OCI-LY1 (cell line): ENCODE measurements at regions not wholly inside any gene's neighbourhood (a gene's known extent, or its start where the extent isn't known, plus 50 kb on each side); places are given as distances from the start of the nearest gene placed in this dataset.

Experiments used
- H2AFZ ChIP-seq: fragments of 200-600 bp; sonication (generic), shearing (Covaris generic); 2 replicates; pipeline ENCODE4 v1.6.0; 2014; ENCODE audit warnings: antibody characterized with exemption, mild to moderate bottlenecking, low read length
- H3F3A ChIP-seq: fragments of 200-600 bp; sonication (generic), shearing (Covaris generic); 2 replicates; pipeline ENCODE4 v1.6.0; 2014; ENCODE audit warnings: mild to moderate bottlenecking, antibody characterized with exemption, low read length, moderate library complexity; ENCODE audit not compliant: insufficient read depth
- H3K27ac ChIP-seq: fragments of 200-600 bp; sonication (generic); 2 replicates; pipeline ENCODE4 v1.5.1; 2014; ENCODE audit warnings: low read length, mixed run types, mild to moderate bottlenecking, low read depth; ENCODE audit not compliant: poor library complexity, severe bottlenecking
- H3K27me3 ChIP-seq: fragments of 200-600 bp; sonication (generic); 2 replicates; pipeline ENCODE4 v1.6.0; 2014; ENCODE audit warnings: antibody characterized with exemption, mild to moderate bottlenecking, low read length, moderate library complexity; ENCODE audit not compliant: insufficient read depth
- H3K36me3 ChIP-seq: fragments of 200-600 bp; sonication (generic); 2 replicates; pipeline ENCODE4 v1.6.1; 2014; ENCODE audit warnings: mild to moderate bottlenecking, antibody characterized with exemption, low read length, moderate library complexity, mixed read lengths; ENCODE audit not compliant: insufficient read depth
- H3K4me1 ChIP-seq: fragments of 200-600 bp; sonication (generic); 2 replicates; pipeline ENCODE4 v1.5.1; 2014; ENCODE audit warnings: mild to moderate bottlenecking, low read length, moderate library complexity; ENCODE audit not compliant: insufficient read depth, severe bottlenecking
- H3K4me2 ChIP-seq: fragments of 200-600 bp; sonication (generic), shearing (Covaris generic); 2 replicates; pipeline ENCODE4 v1.6.1; 2014; ENCODE audit warnings: low read length
- H3K4me3 ChIP-seq: fragments of 200-600 bp; sonication (generic); 2 replicates; pipeline ENCODE4 v1.5.1; 2014; ENCODE audit warnings: low read length, low read depth, mild to moderate bottlenecking, mixed read lengths; ENCODE audit not compliant: poor library complexity, severe bottlenecking
- H3K79me2 ChIP-seq: fragments of 200-600 bp; shearing (Covaris generic); 2 replicates; pipeline ENCODE4 v1.6.1; 2016; ENCODE audit warnings: mixed run types, low read length, mixed read lengths; ENCODE audit not compliant: insufficient read depth
- H3K9ac ChIP-seq: fragments of 200-600 bp; sonication (generic), shearing (Covaris generic); 2 replicates; pipeline ENCODE4 v1.6.1; 2014; ENCODE audit warnings: mild to moderate bottlenecking, low read length, mixed read lengths
- H3K9me2 ChIP-seq: fragments of 200-600 bp; sonication (generic), shearing (Covaris generic); 2 replicates; pipeline ENCODE4 v1.6.1; 2014; ENCODE audit warnings: low read depth, mild to moderate bottlenecking, low read length, mixed read lengths
- H3K9me3 ChIP-seq: fragments of 200-600 bp; shearing (Covaris generic); 2 replicates; pipeline ENCODE4 v1.6.1; 2014; ENCODE audit warnings: low read length, mixed read lengths
- H4K20me1 ChIP-seq: fragments of 200-600 bp; sonication (generic), shearing (Covaris generic); 2 replicates; pipeline ENCODE4 v1.6.0; 2016; ENCODE audit warnings: mild to moderate bottlenecking, low read length; ENCODE audit not compliant: insufficient read depth
- EZH2 ChIP-seq: fragments of 200-600 bp; sonication (generic), shearing (Covaris generic); IDR thresholded peaks from 2 replicates; pipeline ENCODE4 v1.8.0; 2017; ENCODE audit warnings: borderline replicate concordance, mixed run types, mild to moderate bottlenecking, antibody characterized with exemption, low read length, moderate library complexity, mixed read lengths
- TF ChIP-seq, protein P1 (sequence below): fragments of 200-600 bp; sonication (generic), shearing (Covaris generic); IDR thresholded peaks from 2 replicates; pipeline ENCODE4 v1.5.1; 2017; ENCODE audit warnings: mild to moderate bottlenecking, antibody characterized with exemption, low read length, moderate library complexity, mixed read lengths

DNA sequence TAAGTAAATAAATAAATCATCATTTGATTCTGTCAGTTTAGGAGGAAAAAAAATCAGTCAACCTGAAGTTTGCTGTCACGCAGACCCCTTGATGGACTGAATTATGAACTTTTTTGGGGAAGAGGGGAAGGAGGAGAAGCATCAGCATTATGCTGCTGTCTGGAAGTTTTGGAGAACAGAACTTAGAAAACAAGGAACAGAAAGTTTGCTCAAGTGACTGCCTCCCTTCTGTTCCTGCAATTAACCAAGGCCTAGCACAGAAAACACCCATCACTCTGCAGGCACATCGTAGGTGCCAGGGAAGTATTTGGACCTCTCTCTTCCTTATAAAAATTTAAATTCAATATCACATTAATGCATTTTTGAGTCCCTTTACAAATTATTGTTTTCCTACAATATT lies 283.8 kb downstream of the VRK1 start:
- Histone ChIP-seq H3K4me1 (no peaks in the 10 kb centered on the region), H3K9ac (no peak overlapping the region), H3K4me2 (no peak overlapping the region), H3K79me2 (no peaks in the 10 kb centered on the region), H3F3A (no peaks in the 10 kb centered on the region), H3K36me3 (no peaks in the 10 kb centered on the region), H3K27me3 (no peaks in the 10 kb centered on the region), H3K27ac (no peak overlapping the region), H3K9me3 (no peaks in the 10 kb centered on the region), H3K9me2 (no peaks in the 10 kb centered on the region), H2AFZ (no peak overlapping the region), H3K4me3 (no peak overlapping the region), H4K20me1 (no peaks in the 10 kb centered on the region)
- TF ChIP-seq EZH2, result no peak
- TF ChIP-seq, protein P1, sequence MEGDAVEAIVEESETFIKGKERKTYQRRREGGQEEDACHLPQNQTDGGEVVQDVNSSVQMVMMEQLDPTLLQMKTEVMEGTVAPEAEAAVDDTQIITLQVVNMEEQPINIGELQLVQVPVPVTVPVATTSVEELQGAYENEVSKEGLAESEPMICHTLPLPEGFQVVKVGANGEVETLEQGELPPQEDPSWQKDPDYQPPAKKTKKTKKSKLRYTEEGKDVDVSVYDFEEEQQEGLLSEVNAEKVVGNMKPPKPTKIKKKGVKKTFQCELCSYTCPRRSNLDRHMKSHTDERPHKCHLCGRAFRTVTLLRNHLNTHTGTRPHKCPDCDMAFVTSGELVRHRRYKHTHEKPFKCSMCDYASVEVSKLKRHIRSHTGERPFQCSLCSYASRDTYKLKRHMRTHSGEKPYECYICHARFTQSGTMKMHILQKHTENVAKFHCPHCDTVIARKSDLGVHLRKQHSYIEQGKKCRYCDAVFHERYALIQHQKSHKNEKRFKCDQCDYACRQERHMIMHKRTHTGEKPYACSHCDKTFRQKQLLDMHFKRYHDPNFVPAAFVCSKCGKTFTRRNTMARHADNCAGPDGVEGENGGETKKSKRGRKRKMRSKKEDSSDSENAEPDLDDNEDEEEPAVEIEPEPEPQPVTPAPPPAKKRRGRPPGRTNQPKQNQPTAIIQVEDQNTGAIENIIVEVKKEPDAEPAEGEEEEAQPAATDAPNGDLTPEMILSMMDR, result no peak

DNA sequence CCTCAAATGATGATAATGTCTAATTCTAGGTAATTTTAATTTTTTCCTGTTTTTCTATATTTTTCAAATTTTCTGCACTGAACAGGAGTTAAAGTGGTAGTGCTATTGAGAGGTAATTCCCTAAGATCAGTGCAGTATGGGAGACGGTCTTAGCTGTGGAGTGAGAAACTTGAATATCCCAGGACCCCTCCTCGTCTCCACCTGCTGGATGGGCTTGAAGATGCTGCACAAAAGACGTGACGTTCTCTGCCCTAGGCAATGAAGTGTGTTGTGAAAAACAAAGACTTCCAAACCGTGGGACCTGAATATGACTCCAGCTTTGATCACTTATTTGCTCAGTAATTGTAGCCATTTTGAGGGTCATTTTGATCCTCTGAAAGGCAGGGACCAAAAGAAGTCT lies 298.1 kb downstream of the VRK1 start:
- Histone ChIP-seq H3K79me2 (no peaks in the 10 kb centered on the region), H3K9me3 (no peaks in the 10 kb centered on the region), H3K4me3 (no peak overlapping the region), H3K9me2 (no peaks in the 10 kb centered on the region), H3F3A (no peaks in the 10 kb centered on the region), H3K4me1 (no peaks in the 10 kb centered on the region), H3K27me3 (no peaks in the 10 kb centered on the region), H3K9ac (no peak overlapping the region), H4K20me1 (no peaks in the 10 kb centered on the region), H3K4me2 (no peak overlapping the region), H2AFZ (no peak overlapping the region), H3K27ac (no peak overlapping the region), H3K36me3 (no peaks in the 10 kb centered on the region)
- TF ChIP-seq EZH2, result no peak
- TF ChIP-seq, protein P1, result no peak

DNA sequence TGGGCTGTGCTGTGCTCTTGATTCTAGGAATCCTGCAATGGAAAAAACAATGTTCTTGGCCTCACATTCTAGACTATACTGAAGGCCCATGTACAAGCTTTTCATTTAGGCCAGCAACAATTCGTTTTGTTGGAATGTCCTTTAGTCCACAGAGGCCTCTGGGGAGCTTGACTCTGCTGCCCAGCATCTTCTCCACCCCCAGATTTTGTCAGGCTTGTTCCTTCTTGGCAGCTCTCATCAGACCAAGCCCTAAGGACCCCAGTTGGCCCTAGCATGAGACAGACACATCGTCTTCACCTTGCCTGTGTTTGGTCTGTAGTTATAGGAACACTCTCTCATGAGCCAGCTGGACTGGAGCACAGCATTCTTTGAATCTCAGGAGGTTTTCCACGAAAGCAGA lies 300.1 kb downstream of the VRK1 start:
- no peaks in the 10 kb centered on the region for H3K4me1 ChIP-seq
- no peak overlapping the region for H3K4me2 ChIP-seq
- no peak overlapping the region for H3K4me3 ChIP-seq
- no peaks in the 10 kb centered on the region for H4K20me1 ChIP-seq
- no peaks in the 10 kb centered on the region for H3K36me3 ChIP-seq
- H3F3A ChIP-seq, result no peaks in the 10 kb centered on the region
- no peaks in the 10 kb centered on the region for H3K79me2 ChIP-seq
- TF ChIP-seq, protein P1, result no peak
- no peak for TF ChIP-seq EZH2
- no peak overlapping the region for H3K27ac ChIP-seq
- H3K9me3 ChIP-seq, result no peaks in the 10 kb centered on the region
- H3K9me2 ChIP-seq, result no peaks in the 10 kb centered on the region
- H2AFZ ChIP-seq, result no peak overlapping the region
- H3K27me3 ChIP-seq, result no peaks in the 10 kb centered on the region
- H3K9ac ChIP-seq, result no peak overlapping the region
